Panc1 (cell line): ENCODE measurements at regions not wholly inside any gene's neighbourhood (a gene's known extent, or its start where the extent isn't known, plus 50 kb on each side); places are given as distances from the start of the nearest gene placed in this dataset.

Experiments
- ATAC-seq: fragments of 200-7000 bp; cut with Tn5 transposase; 2 replicates; pipeline ENCODE4 v1.9.1; 2020; ENCODE audit warnings: mild to moderate bottlenecking, moderate library complexity
- BruUV-seq: library from RNA; stranded (reverse); fragments of 400-500 nt; replicated peaks from 2 replicates; lab custom pipeline; 2021; lab: Mats Ljungman, UMichigan
- CTCF ChIA-PET: fragments of 300-600 bp; sonication (Branson Sonifier 250); formaldehyde crosslinking; loops from one replicate; lab custom pipeline; 2022; ENCODE audit warnings: antibody characterized with exemption; lab: Charles Lee
- POLR2A ChIA-PET: fragments of 300-600 bp; sonication (Branson Sonifier 250); formaldehyde crosslinking; loops from one replicate; lab custom pipeline; 2022; ENCODE audit warnings: antibody characterized with exemption; lab: Charles Lee
- DNase-seq: peaks from one replicate; pipeline ENCODE4 v3.0.0-alpha.2; 2010; ENCODE audit warnings: low read depth, low spot score
- H3K27ac ChIP-seq: 2 replicates; pipeline ENCODE4 v1.5.1; 2011; ENCODE audit warnings: mild to moderate bottlenecking, low read length, inconsistent platforms
- H3K27me3 ChIP-seq: fragments of 200-500 bp; sonication (Bioruptor generic); 2 replicates; pipeline ENCODE4 v1.6.0; 2014; ENCODE audit warnings: low read length, inconsistent platforms; ENCODE audit not compliant: control insufficient read depth, insufficient read depth
- H3K36me3 ChIP-seq: fragments of 200-500 bp; sonication (Bioruptor generic); 2 replicates; pipeline ENCODE4 v1.5.1; 2014; ENCODE audit warnings: inconsistent platforms, mild to moderate bottlenecking, low read length, moderate library complexity; ENCODE audit not compliant: control insufficient read depth, insufficient read depth
- H3K4me1 ChIP-seq: 2 replicates; pipeline ENCODE4 v1.5.1; 2011; ENCODE audit warnings: inconsistent platforms, mild to moderate bottlenecking, low read length, moderate library complexity; ENCODE audit not compliant: control insufficient read depth, insufficient read depth
- H3K4me3 ChIP-seq, 2 experiments: 2 replicates each; pipeline ENCODE4 v1.5.1; 2011 to 2012; ENCODE audit warnings: low read depth in 2 of 2, low read length in 2 of 2, mild to moderate bottlenecking in 2 of 2, inconsistent platforms in 1 of 2, moderate library complexity in 1 of 2
- H3K9me3 ChIP-seq: fragments of 200-500 bp; sonication (Bioruptor generic); 2 replicates; pipeline ENCODE4 v1.5.1; 2014; ENCODE audit warnings: low read depth, mild to moderate bottlenecking, inconsistent platforms, low read length, moderate library complexity; ENCODE audit not compliant: control insufficient read depth, insufficient read depth
- CTCF ChIP-seq: fragments of 450-650 bp; IDR thresholded peaks from 2 replicates; pipeline ENCODE4 v1.5.1; 2017; ENCODE audit warnings: mild to moderate bottlenecking
- POLR2AphosphoS5 ChIP-seq: IDR thresholded peaks from 2 replicates; pipeline ENCODE4 v1.6.1; 2012; ENCODE audit warnings: mild to moderate bottlenecking, low read depth, low read length, moderate library complexity
- REST ChIP-seq, 2 experiments: IDR thresholded peaks; 2 replicates each; pipeline ENCODE4 v1.6.1; 2011 to 2012; ENCODE audit warnings: low read depth in 2 of 2, control low read depth in 1 of 2, low read length in 1 of 2, mild to moderate bottlenecking in 1 of 2, moderate library complexity in 1 of 2; ENCODE audit not compliant: insufficient read depth in 1 of 2
- SIN3A ChIP-seq: IDR thresholded peaks from 2 replicates; pipeline ENCODE4 v1.6.1; 2012; ENCODE audit warnings: low read depth, mild to moderate bottlenecking, low read length, moderate library complexity, borderline replicate concordance; ENCODE audit not compliant: insufficient read depth
- TCF7L2 ChIP-seq: IDR thresholded peaks from 2 replicates; pipeline ENCODE4 v1.6.1; 2011; ENCODE audit warnings: mild to moderate bottlenecking, low read depth, low read length, inconsistent platforms
- in situ Hi-C: cut with HindIII; loops from 2 replicates; pipeline ENCODE4 v1.10.0; 2016; ENCODE audit warnings: low sequenced_read_pairs, low pct_unique_long_range_greater_than_20kb
- intact Hi-C: fragments of 100-400 bp; cut with micrococcal nuclease; formaldehyde crosslinking; loops from one replicate; pipeline ENCODE4 v1.10.0; 2022; ENCODE audit not compliant: unreplicated experiment

GRCh38 chr7:23942032-23942431 is 232.0 kb downstream of the STK31 start:
- in situ Hi-C loops (no loop called here), intact Hi-C loops (no loop called here)
- H3K4me3 ChIP-seq = no peak overlapping the region
- no peak for TF ChIP-seq REST (IDR thresholded peaks at IDR 0.05; ENCODE audit: insufficient read depth in 1 of 2, low read depth in 2 of 2, low read length in 1 of 2)
- no peak for TF ChIP-seq CTCF
- BruUV-seq = no TSS peak
- ATAC-seq = no peak
- ChIA-PET POLR2A (no interaction called here), CTCF (no interaction called here)
- H3K9me3 ChIP-seq = no peaks in the 10 kb centered on the region
- DNase-seq = no peak
- no peaks in the 10 kb centered on the region for H3K36me3 ChIP-seq
- no peaks in the 10 kb centered on the region; the same call in 1 of the 2 replicates for H3K27me3 ChIP-seq
- H3K4me1 ChIP-seq = no peaks in the 10 kb centered on the region
- no peak overlapping the region for H3K27ac ChIP-seq

GRCh38 chr7:23944131-23944530 is 234.1 kb downstream of the STK31 start:
- Histone ChIP-seq H3K4me3 (no peak overlapping the region), H3K9me3 (no peaks in the 10 kb centered on the region), H3K4me1 (no peaks in the 10 kb centered on the region), H3K27me3 (no peaks in the 10 kb centered on the region; the same call in 1 of the 2 replicates), H3K36me3 (no peaks in the 10 kb centered on the region), H3K27ac (no peak overlapping the region)
- intact Hi-C loops = no loop called here
- POLR2A ChIA-PET = no interaction called here
- in situ Hi-C loops = no loop called here
- CTCF ChIA-PET = no interaction called here
- DNase-seq (no peak), ATAC-seq (no peak)
- TF ChIP-seq REST (IDR thresholded peaks at IDR 0.05; ENCODE audit: insufficient read depth in 1 of 2, low read depth in 2 of 2, low read length in 1 of 2) (no peak), SIN3A (no peak), POLR2AphosphoS5 (no peak), CTCF (no peak), TCF7L2 (no peak)
- no TSS peak for BruUV-seq
